Prostate gland (tissue), 2 donors: ENCODE measurements at regions not wholly inside any gene's neighbourhood (a gene's known extent, or its start where the extent isn't known, plus 50 kb on each side); places are given as distances from the start of the nearest gene placed in this dataset.

Source experiments
- DNase-seq: peaks from one replicate; pipeline ENCODE4 v3.0.0-alpha.2; 2019; ENCODE audit warnings: low spot score
- H3K27ac ChIP-seq, 2 donors: fragments of 200-600 bp; sonication (generic); 2 replicates each; pipeline ENCODE4 v1.5.1; 2017 to 2019
- H3K27me3 ChIP-seq: fragments of 200-600 bp; sonication (generic); replicated peaks from 2 replicates; pipeline ENCODE4 v1.5.1; 2019; ENCODE audit not compliant: insufficient read depth
- H3K36me3 ChIP-seq, 2 donors: fragments of 200-600 bp; sonication (generic); 1 replicate in 1 of 2; 2 replicates in 1 of 2; pipeline versions ENCODE4 v1.5.1 to v1.8.1; 2017 to 2019
- H3K4me1 ChIP-seq: fragments of 200-600 bp; sonication (generic); replicated peaks from 2 replicates; pipeline ENCODE4 v1.5.1; 2019
- H3K4me3 ChIP-seq, 2 donors: fragments of 200-600 bp; sonication (generic); 2 replicates each; pipeline ENCODE4 v1.5.1; 2017 to 2019
- H3K9me3 ChIP-seq: fragments of 200-600 bp; sonication (generic); 2 replicates; pipeline ENCODE4 v1.5.1; 2017
- CTCF ChIP-seq, 4 experiments: fragments of 200-600 bp in 2 of 4; fragments of 450-650 bp in 2 of 4; sonication (generic) in 2 of 4; IDR thresholded peaks; 1 replicate in 3 of 4; 2 replicates in 1 of 4; pipeline ENCODE4 v1.5.1; 2016 to 2019; ENCODE audit warnings: antibody characterized with exemption in 4 of 4, mild to moderate bottlenecking in 2 of 4, moderate library complexity in 2 of 4
- POLR2A ChIP-seq: fragments of 450-650 bp; IDR thresholded peaks from one replicate; pipeline ENCODE4 v1.6.1; 2016; ENCODE audit warnings: antibody characterized with exemption, mild to moderate bottlenecking
- POLR2AphosphoS5 ChIP-seq: sonication (generic); formaldehyde crosslinking; IDR thresholded peaks from one replicate; pipeline ENCODE4 v1.6.1; 2017; ENCODE audit warnings: antibody characterized with exemption
- WGBS: methylation state at CpG from one replicate; pipeline ENCODE4 v1.1.5; 2018; 5-methylcytosine and 5-hydroxymethylcytosine counted together
- intact Hi-C: fragments of 100-400 bp; cut with DNase I; formaldehyde crosslinking; loops from one replicate; pipeline ENCODE4 v1.14.2; 2022

- 41% methylated on average over 2 of the region's 2 CpGs for WGBS
- Histone ChIP-seq H3K36me3 (no peaks in the 10 kb centered on the region), H3K27ac (no peak overlapping the region), H3K27me3 (no peaks in the 10 kb centered on the region), H3K4me1 (no peaks in the 10 kb centered on the region), H3K9me3 (no peaks in the 10 kb centered on the region), H3K4me3 (no peak overlapping the region)
- TF ChIP-seq POLR2AphosphoS5, result no peak
- TF ChIP-seq CTCF (IDR thresholded peaks at IDR 0.05), result no peak
- TF ChIP-seq POLR2A, result no peak
- DNase-seq, result no peak
- intact Hi-C loops, result no loop called here
These were observed 64.7 kb upstream of the NGF start for GRCh38 chr1:115402753-115403184.

GRCh38 chr1:115401676-115402075 is 63.6 kb upstream of the NGF start:
- 50% methylated on average over 1 of the region's 1 CpG for WGBS
- no peaks in the 10 kb centered on the region for H3K36me3 ChIP-seq
- no peak for DNase-seq
- intact Hi-C loops, result no loop called here
- TF ChIP-seq POLR2AphosphoS5, result no peak
- no peak for TF ChIP-seq CTCF (IDR thresholded peaks at IDR 0.05)
- no peak for TF ChIP-seq POLR2A
- H3K9me3 ChIP-seq, result no peaks in the 10 kb centered on the region
- H3K4me3 ChIP-seq, result no peak overlapping the region
- H3K4me1 ChIP-seq, result no peaks in the 10 kb centered on the region
- no peaks in the 10 kb centered on the region for H3K27me3 ChIP-seq
- H3K27ac ChIP-seq, result no peak overlapping the region

- no peak overlapping the region for H3K27ac ChIP-seq
- H3K36me3 ChIP-seq, result no peaks in the 10 kb centered on the region
- intact Hi-C loops, result no loop called here
- no peak overlapping the region for H3K4me3 ChIP-seq
- no peaks in the 10 kb centered on the region for H3K4me1 ChIP-seq
- 83% methylated on average over 1 of the region's 1 CpG for WGBS
- no peaks in the 10 kb centered on the region for H3K27me3 ChIP-seq
- H3K9me3 ChIP-seq, result no peaks in the 10 kb centered on the region
- no peak for DNase-seq
- no peak for TF ChIP-seq CTCF (IDR thresholded peaks at IDR 0.05)
- no peak for TF ChIP-seq POLR2AphosphoS5
- no peak for TF ChIP-seq POLR2A
These were observed 62.8 kb upstream of the NGF start for GRCh38 chr1:115400891-115401290.

GRCh38 chr1:115400426-115400825 is 62.4 kb upstream of the NGF start:
- Histone ChIP-seq H3K9me3 (no peaks in the 10 kb centered on the region), H3K27ac (no peak overlapping the region), H3K27me3 (no peaks in the 10 kb centered on the region), H3K36me3 (no peaks in the 10 kb centered on the region), H3K4me1 (no peaks in the 10 kb centered on the region), H3K4me3 (no peak overlapping the region)
- intact Hi-C loops, result no loop called here
- TF ChIP-seq POLR2AphosphoS5 (no peak), POLR2A (no peak), CTCF (IDR thresholded peaks at IDR 0.05) (no peak)
- DNase-seq, result no peak
- WGBS, result 48% methylated on average over 5 of the region's 5 CpGs

- Histone ChIP-seq H3K4me1 (no peaks in the 10 kb centered on the region), H3K36me3 (no peaks in the 10 kb centered on the region), H3K27ac (no peak overlapping the region), H3K9me3 (no peaks in the 10 kb centered on the region), H3K4me3 (no peak overlapping the region), H3K27me3 (no peaks in the 10 kb centered on the region)
- WGBS, result 81% methylated on average over 4 of the region's 4 CpGs
- DNase-seq, result no peak
- intact Hi-C loops, result no loop called here
- TF ChIP-seq POLR2A, result no peak
- TF ChIP-seq POLR2AphosphoS5, result no peak
- TF ChIP-seq CTCF (IDR thresholded peaks at IDR 0.05), result no peak
These were observed 60.7 kb upstream of the NGF start for GRCh38 chr1:115398745-115399144.
